ENCODE measurements at regions not wholly inside any gene's neighbourhood (a gene's known extent, or its start where the extent isn't known, plus 50 kb on each side); places are given as distances from the start of the nearest gene placed in this dataset.
"Not testable (repeated sequence)": the region's sequence is repeated elsewhere in the genome, so short reads cannot be mapped to it uniquely, and the experiment has no call there.

GRCh38 chr20:25984933-25985332 is 288.3 kb upstream of the ZNF337 start:
- H3K27ac ChIP-seq, result no peak overlapping the region
- ATAC-seq (peak; percentile 61), DNase-seq (peak in 3 of 4 donors; percentile 36 to 80 (median 56))
- no peaks in the 10 kb centered on the region for H3K4me1 ChIP-seq
- H3K4me3 ChIP-seq, result no peak overlapping the region
- H3K27me3 ChIP-seq, result peaks cover 0 to 8% of the 10 kb centered on the region in 2 donors
- TF ChIP-seq CTCF (IDR thresholded peaks at IDR 0.05), result no peak
- H3K36me3 ChIP-seq, result no peaks in the 10 kb centered on the region
- H3K9me3 ChIP-seq, result no peaks in the 10 kb centered on the region
- intact Hi-C loops (cut with DNase I), result no loop called here

- H3K4me3 ChIP-seq; H3K27ac ChIP-seq; DNase-seq; intact Hi-C loops (cut with DNase I); ATAC-seq; H3K4me1 ChIP-seq; H3K9me3 ChIP-seq; H3K27me3 ChIP-seq; H3K36me3 ChIP-seq: not testable (repeated sequence)
Measured at GRCh38 chr20:25982701-25983100, 286.0 kb upstream of the ZNF337 start.

GRCh38 chr20:25978450-25979190 is 282.0 kb upstream of the ZNF337 start:
- DNase-seq; H3K4me1 ChIP-seq; H3K9me3 ChIP-seq; H3K36me3 ChIP-seq; ATAC-seq; H3K4me3 ChIP-seq; H3K27ac ChIP-seq; H3K27me3 ChIP-seq; intact Hi-C loops (cut with DNase I): not testable (repeated sequence)

GRCh38 chr20:25975816-25976215 is 279.2 kb upstream of the ZNF337 start:
- DNase-seq, result not testable (repeated sequence)

GRCh38 chr20:25965203-25965602 is 268.6 kb upstream of the ZNF337 start:
- intact Hi-C loops (cut with DNase I); DNase-seq; H3K4me3 ChIP-seq; H3K9me3 ChIP-seq; H3K27me3 ChIP-seq; H3K4me1 ChIP-seq; H3K36me3 ChIP-seq; ATAC-seq; H3K27ac ChIP-seq: not testable (repeated sequence)

More at GRCh38 chr20:25975816-25976215, 279.2 kb upstream of the ZNF337 start:
- H3K9me3 ChIP-seq; intact Hi-C loops (cut with DNase I); H3K4me3 ChIP-seq; H3K36me3 ChIP-seq; H3K27me3 ChIP-seq; ATAC-seq; H3K4me1 ChIP-seq; H3K27ac ChIP-seq: not testable (repeated sequence)

- H3K4me3 ChIP-seq; intact Hi-C loops (cut with DNase I); H3K27ac ChIP-seq; H3K27me3 ChIP-seq; H3K4me1 ChIP-seq; DNase-seq; H3K9me3 ChIP-seq; H3K36me3 ChIP-seq; ATAC-seq: not testable (repeated sequence)
Measured at GRCh38 chr20:25953876-25954275, 257.2 kb upstream of the ZNF337 start.

GRCh38 chr20:25935230-25935629 is 238.6 kb upstream of the ZNF337 start:
- DNase-seq; H3K27me3 ChIP-seq; ATAC-seq; H3K4me1 ChIP-seq; H3K36me3 ChIP-seq; intact Hi-C loops (cut with DNase I); H3K9me3 ChIP-seq; H3K27ac ChIP-seq; H3K4me3 ChIP-seq: not testable (repeated sequence)

GRCh38 chr20:25932806-25933205 is 236.2 kb upstream of the ZNF337 start:
- H3K36me3 ChIP-seq; H3K27me3 ChIP-seq; intact Hi-C loops (cut with DNase I); ATAC-seq; H3K27ac ChIP-seq; H3K4me1 ChIP-seq; H3K9me3 ChIP-seq; DNase-seq; H3K4me3 ChIP-seq: not testable (repeated sequence)

GRCh38 chr20:25932170-25932569 is 235.5 kb upstream of the ZNF337 start:
- DNase-seq; intact Hi-C loops (cut with DNase I); H3K4me3 ChIP-seq; H3K4me1 ChIP-seq; H3K9me3 ChIP-seq; H3K36me3 ChIP-seq; H3K27ac ChIP-seq; ATAC-seq; H3K27me3 ChIP-seq: not testable (repeated sequence)

- H3K9me3 ChIP-seq; H3K27me3 ChIP-seq; intact Hi-C loops (cut with DNase I); H3K4me1 ChIP-seq; H3K4me3 ChIP-seq; H3K27ac ChIP-seq; H3K36me3 ChIP-seq; ATAC-seq; DNase-seq: not testable (repeated sequence)
Measured at GRCh38 chr20:25902321-25902720, 205.7 kb upstream of the ZNF337 start.

GRCh38 chr20:25898663-25899062 is 202.0 kb upstream of the ZNF337 start:
- H3K4me1 ChIP-seq; H3K4me3 ChIP-seq; H3K27ac ChIP-seq; intact Hi-C loops (cut with DNase I); ATAC-seq; H3K27me3 ChIP-seq; H3K9me3 ChIP-seq; H3K36me3 ChIP-seq: not testable (repeated sequence)
- DNase-seq, result peak in 1 of 4 donors; percentile 41

GRCh38 chr20:25879096-25879495 is 182.4 kb upstream of the ZNF337 start:
- H3K27ac ChIP-seq; H3K9me3 ChIP-seq; H3K36me3 ChIP-seq; intact Hi-C loops (cut with DNase I); ATAC-seq; H3K4me3 ChIP-seq; DNase-seq; H3K27me3 ChIP-seq; H3K4me1 ChIP-seq: not testable (repeated sequence)

GRCh38 chr20:25868650-25868979 is 172.0 kb upstream of the ZNF337 start:
- H3K4me1 ChIP-seq; H3K36me3 ChIP-seq; H3K9me3 ChIP-seq; DNase-seq; intact Hi-C loops (cut with DNase I); H3K27ac ChIP-seq: not testable (repeated sequence)
- ATAC-seq, result peak; percentile 17
- peak overlapping the region; percentile 27 to 39 for H3K4me3 ChIP-seq
- H3K27me3 ChIP-seq, result peaks cover 0 to 57% of the 10 kb centered on the region in 2 donors
